NT2/D1 (cell line): ENCODE measurements at regions not wholly inside any gene's neighbourhood (a gene's known extent, or its start where the extent isn't known, plus 50 kb on each side); places are given as distances from the start of the nearest gene placed in this dataset.
"Not testable (repeated sequence)": the region's sequence is repeated elsewhere in the genome, so short reads cannot be mapped to it uniquely, and the experiment has no call there.

Experiments
- DNase-seq: peaks from one replicate; pipeline ENCODE4 v3.0.0-alpha.2; 2011; ENCODE audit warnings: low read depth, low spot score
- H3K27me3 ChIP-seq: 2 replicates; pipeline ENCODE4 v1.6.0; 2011; ENCODE audit warnings: mild to moderate bottlenecking; ENCODE audit not compliant: insufficient read length, insufficient read depth
- H3K36me3 ChIP-seq: 2 replicates; pipeline ENCODE4 v1.6.1; 2011; ENCODE audit warnings: mild to moderate bottlenecking, low read length, mixed read lengths; ENCODE audit not compliant: insufficient read depth, insufficient read length
- H3K4me1 ChIP-seq: 2 replicates; pipeline ENCODE4 v1.5.1; 2011; ENCODE audit not compliant: insufficient read depth, insufficient read length
- H3K4me3 ChIP-seq: 2 replicates; pipeline ENCODE4 v1.5.1; 2011; ENCODE audit warnings: low read depth; ENCODE audit not compliant: insufficient read length
- H3K9ac ChIP-seq: 2 replicates; pipeline ENCODE4 v1.6.0; 2011; ENCODE audit warnings: low read depth; ENCODE audit not compliant: insufficient read length
- H3K9me3 ChIP-seq: 2 replicates; pipeline ENCODE4 v1.5.1; 2011; ENCODE audit warnings: mild to moderate bottlenecking, low read length; ENCODE audit not compliant: insufficient read depth
- SUZ12 ChIP-seq: IDR thresholded peaks from 2 replicates; pipeline ENCODE4 v1.6.1; 2011; ENCODE audit not compliant: insufficient read length, insufficient read depth; ENCODE audit errors: extremely low read depth
- YY1 ChIP-seq: IDR thresholded peaks from 2 replicates; pipeline ENCODE4 v1.6.1; 2011; ENCODE audit not compliant: insufficient read length, insufficient read depth
- ZNF274 ChIP-seq: IDR thresholded peaks from 2 replicates; pipeline ENCODE4 v1.6.1; 2011; ENCODE audit warnings: mild to moderate bottlenecking, low read depth, low read length

GRCh38 chr2:67581751-67582150 lies 184.6 kb downstream of the ETAA1 start:
- peaks cover 7% of the 10 kb centered on the region; the same call in 1 of the 2 replicates for H3K9me3 ChIP-seq
- H3K9ac ChIP-seq, result no peak overlapping the region
- no peaks in the 10 kb centered on the region for H3K36me3 ChIP-seq
- no peak overlapping the region for H3K4me3 ChIP-seq
- H3K27me3 ChIP-seq, result no peaks in the 10 kb centered on the region
- TF ChIP-seq SUZ12 (no peak), ZNF274 (no peak), YY1 (no peak)
- DNase-seq, result no peak
- H3K4me1 ChIP-seq, result no peaks in the 10 kb centered on the region

GRCh38 chr2:67583185-67583584 lies 186.1 kb downstream of the ETAA1 start:
- TF ChIP-seq SUZ12, result no peak
- TF ChIP-seq YY1, result no peak
- TF ChIP-seq ZNF274, result no peak
- H3K36me3 ChIP-seq, result no peaks in the 10 kb centered on the region
- no peak for DNase-seq
- H3K27me3 ChIP-seq, result no peaks in the 10 kb centered on the region
- H3K4me1 ChIP-seq, result no peaks in the 10 kb centered on the region
- no peak overlapping the region for H3K9ac ChIP-seq
- peaks cover 7% of the 10 kb centered on the region; the same call in 1 of the 2 replicates for H3K9me3 ChIP-seq
- H3K4me3 ChIP-seq, result no peak overlapping the region

- TF ChIP-seq ZNF274 (no peak), SUZ12 (no peak), YY1 (no peak)
- no peak for DNase-seq
Observed at GRCh38 chr2:67585400-67585799, 188.3 kb downstream of the ETAA1 start.

DNA sequence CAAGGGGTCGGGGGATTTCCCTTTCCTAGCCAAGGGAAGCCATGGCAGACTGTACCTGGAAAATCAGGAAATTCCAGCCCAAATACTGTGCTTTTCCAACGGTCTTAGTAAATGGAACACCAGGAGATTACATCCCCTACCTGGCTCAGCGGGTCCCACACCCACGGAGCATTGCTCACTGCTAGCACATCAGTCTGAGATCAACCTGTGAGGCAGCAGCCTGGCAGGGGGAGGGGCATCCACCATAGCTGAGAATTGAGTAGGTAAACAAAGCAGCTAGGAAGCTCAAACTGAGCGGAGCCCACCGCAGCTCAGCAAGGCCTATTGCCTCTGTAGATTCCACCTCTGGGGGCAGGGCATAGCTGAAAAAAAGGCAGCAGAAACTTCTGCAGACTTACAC lies 192.0 kb downstream of the ETAA1 start:
- H3K9me3 ChIP-seq, DNase-seq, H3K4me3 ChIP-seq, H3K36me3 ChIP-seq, H3K27me3 ChIP-seq, H3K9ac ChIP-seq, H3K4me1 ChIP-seq: not testable (repeated sequence)

More at GRCh38 chr2:67585400-67585799, 188.3 kb downstream of the ETAA1 start:
- no peaks in the 10 kb centered on the region for H3K36me3 ChIP-seq
- H3K4me1 ChIP-seq, result no peaks in the 10 kb centered on the region
- peaks cover 7% of the 10 kb centered on the region; the same call in 1 of the 2 replicates for H3K9me3 ChIP-seq
- H3K9ac ChIP-seq, result no peak overlapping the region
- H3K27me3 ChIP-seq, result no peaks in the 10 kb centered on the region
- no peak overlapping the region for H3K4me3 ChIP-seq

- H3K9me3 ChIP-seq, H3K9ac ChIP-seq, H3K4me3 ChIP-seq, H3K36me3 ChIP-seq, DNase-seq, H3K4me1 ChIP-seq, H3K27me3 ChIP-seq: not testable (repeated sequence)
Observed at GRCh38 chr2:67594522-67594921, 197.4 kb downstream of the ETAA1 start.

GRCh38 chr2:67596871-67597270 lies 199.7 kb downstream of the ETAA1 start:
- H3K36me3 ChIP-seq, result no peaks in the 10 kb centered on the region
- no peaks in the 10 kb centered on the region for H3K27me3 ChIP-seq
- DNase-seq, result no peak
- H3K9ac ChIP-seq, result no peak overlapping the region
- H3K4me3 ChIP-seq, result no peak overlapping the region
- TF ChIP-seq YY1 (no peak), ZNF274 (no peak)
- H3K4me1 ChIP-seq, result no peaks in the 10 kb centered on the region
- no peaks in the 10 kb centered on the region for H3K9me3 ChIP-seq

DNA sequence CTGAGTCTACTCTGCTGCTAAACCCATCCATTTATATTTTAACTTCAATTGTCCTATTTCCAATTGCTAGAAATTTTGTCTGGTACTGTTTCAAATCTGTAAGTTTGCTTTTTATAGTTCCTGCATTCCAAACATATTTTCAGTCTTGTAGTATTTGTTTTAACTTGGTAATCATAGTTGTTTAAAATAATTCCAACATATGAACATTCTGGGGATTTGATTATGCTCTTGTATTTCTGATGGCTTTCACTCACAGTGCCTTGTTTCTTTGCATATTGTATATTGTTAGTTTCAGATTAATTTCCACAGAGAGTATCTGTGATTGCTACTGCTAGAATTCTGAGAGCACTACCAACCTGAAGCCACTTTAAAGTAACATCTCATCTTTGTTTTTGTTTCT lies 202.4 kb downstream of the ETAA1 start:
- Histone ChIP-seq H3K4me1 (no peaks in the 10 kb centered on the region), H3K4me3 (no peak overlapping the region), H3K9me3 (no peaks in the 10 kb centered on the region), H3K27me3 (no peaks in the 10 kb centered on the region), H3K9ac (no peak overlapping the region), H3K36me3 (no peaks in the 10 kb centered on the region)
- no peak for TF ChIP-seq SUZ12
- TF ChIP-seq ZNF274, result no peak
- no peak for TF ChIP-seq YY1
- DNase-seq, result no peak

GRCh38 chr2:67600222-67600871 lies 203.2 kb downstream of the ETAA1 start:
- Histone ChIP-seq H3K4me3 (no peak overlapping the region), H3K4me1 (no peaks in the 10 kb centered on the region), H3K27me3 (no peaks in the 10 kb centered on the region), H3K9me3 (no peaks in the 10 kb centered on the region), H3K9ac (no peak overlapping the region), H3K36me3 (no peaks in the 10 kb centered on the region)
- no peak for DNase-seq
- TF ChIP-seq SUZ12 (no peak), YY1 (no peak), ZNF274 (no peak)
